MM.1S (cell line): ENCODE measurements at regions not wholly inside any gene's neighbourhood (a gene's known extent, or its start where the extent isn't known, plus 50 kb on each side); places are given as distances from the start of the nearest gene placed in this dataset.

Experiments used
- DNase-seq: peaks from one replicate; pipeline ENCODE4 v3.0.0-alpha.2; 2015
- H2AFZ ChIP-seq: fragments of 300-600 bp; sonication (generic); 2 replicates; pipeline ENCODE4 v1.6.0; 2016; ENCODE audit warnings: antibody characterized with exemption, low read length
- H3F3A ChIP-seq: fragments of 300-600 bp; sonication (generic); 2 replicates; pipeline ENCODE4 v1.6.1; 2016; ENCODE audit warnings: mild to moderate bottlenecking, antibody characterized with exemption, low read length, moderate library complexity, mixed read lengths; ENCODE audit not compliant: insufficient read depth
- H3K27ac ChIP-seq: fragments of 300-600 bp; sonication (generic); 2 replicates; pipeline ENCODE4 v1.5.1; 2016; ENCODE audit warnings: mild to moderate bottlenecking, low read length
- H3K27me3 ChIP-seq: fragments of 300-600 bp; sonication (generic); replicated peaks from 2 replicates; pipeline ENCODE4 v1.6.0; 2016; ENCODE audit warnings: low read length; ENCODE audit not compliant: insufficient read depth
- H3K36me3 ChIP-seq: fragments of 300-600 bp; sonication (generic); replicated peaks from 2 replicates; pipeline ENCODE4 v1.6.1; 2016; ENCODE audit warnings: mild to moderate bottlenecking, low read length, mixed read lengths; ENCODE audit not compliant: insufficient read depth
- H3K4me1 ChIP-seq: fragments of 300-600 bp; sonication (generic); 2 replicates; pipeline ENCODE4 v1.6.1; 2016; ENCODE audit warnings: low read length, mixed read lengths
- H3K4me2 ChIP-seq: fragments of 300-600 bp; sonication (generic); 2 replicates; pipeline ENCODE4 v1.6.0; 2016; ENCODE audit warnings: low read depth, low read length
- H3K4me3 ChIP-seq: fragments of 300-600 bp; sonication (generic); 2 replicates; pipeline ENCODE4 v1.5.1; 2016; ENCODE audit warnings: low read length, mixed read lengths
- H3K79me2 ChIP-seq: fragments of 300-600 bp; sonication (generic); 2 replicates; pipeline ENCODE4 v1.6.1; 2016; ENCODE audit warnings: mixed run types, low read length, mixed read lengths
- H3K9ac ChIP-seq: fragments of 300-600 bp; sonication (generic); 2 replicates; pipeline ENCODE4 v1.6.1; 2016; ENCODE audit warnings: low read length, mixed read lengths
- H3K9me2 ChIP-seq: fragments of 300-600 bp; sonication (generic); replicated peaks from 2 replicates; pipeline ENCODE4 v1.6.1; 2016; ENCODE audit warnings: mild to moderate bottlenecking, low read length, mixed read lengths; ENCODE audit not compliant: insufficient read depth
- H3K9me3 ChIP-seq: fragments of 300-600 bp; sonication (generic); replicated peaks from 2 replicates; pipeline ENCODE4 v1.6.1; 2016; ENCODE audit warnings: mild to moderate bottlenecking, low read length, mixed read lengths; ENCODE audit not compliant: insufficient read depth
- H4K20me1 ChIP-seq: fragments of 300-600 bp; sonication (generic); 2 replicates; pipeline ENCODE4 v1.6.1; 2016; ENCODE audit warnings: mild to moderate bottlenecking, low read length, moderate library complexity, mixed read lengths; ENCODE audit not compliant: insufficient read depth
- EZH2 ChIP-seq: fragments of 300-600 bp; sonication (generic); optimal IDR thresholded peaks from 2 replicates; pipeline ENCODE3; 2017; ENCODE audit warnings: low read depth, mild to moderate bottlenecking, antibody characterized with exemption, low read length, mixed read lengths
- EZH2phosphoT487 ChIP-seq: fragments of 300-600 bp; sonication (generic); IDR thresholded peaks from 2 replicates; pipeline ENCODE4 v1.6.1; 2018; ENCODE audit warnings: antibody characterized with exemption, low read length
- TF ChIP-seq, protein P1 (sequence below): fragments of 300-600 bp; sonication (generic); IDR thresholded peaks from 2 replicates; pipeline ENCODE4 v1.5.1; 2016; ENCODE audit warnings: antibody characterized with exemption, low read length, mixed read lengths

DNA sequence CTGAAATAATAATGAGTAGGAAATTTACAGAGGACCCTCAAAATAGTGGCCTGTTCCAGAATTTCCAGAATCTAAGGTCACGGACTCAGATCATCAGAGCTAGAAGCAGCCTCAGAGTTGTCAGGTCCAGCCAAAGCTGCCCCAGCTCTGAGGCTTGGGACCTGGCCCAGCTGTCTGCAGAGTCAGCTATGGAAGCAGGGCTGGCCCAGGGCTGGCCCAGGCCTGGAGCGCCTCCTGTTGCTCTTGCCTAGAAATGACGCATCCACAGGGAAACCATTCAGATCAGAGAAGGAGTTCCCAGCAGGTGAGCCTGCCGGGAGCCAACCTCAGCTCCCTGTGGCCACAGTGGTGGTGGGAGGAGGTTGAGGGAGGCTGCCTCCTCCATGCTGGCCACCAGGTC, 106.7 kb upstream of the ARL4C start:
- H3K9ac ChIP-seq, result no peak overlapping the region
- H3F3A ChIP-seq, result no peaks in the 10 kb centered on the region
- H3K27me3 ChIP-seq, result no peaks in the 10 kb centered on the region
- no peaks in the 10 kb centered on the region for H3K4me1 ChIP-seq
- no peak overlapping the region for H2AFZ ChIP-seq
- H4K20me1 ChIP-seq, result no peaks in the 10 kb centered on the region
- TF ChIP-seq, protein P1, sequence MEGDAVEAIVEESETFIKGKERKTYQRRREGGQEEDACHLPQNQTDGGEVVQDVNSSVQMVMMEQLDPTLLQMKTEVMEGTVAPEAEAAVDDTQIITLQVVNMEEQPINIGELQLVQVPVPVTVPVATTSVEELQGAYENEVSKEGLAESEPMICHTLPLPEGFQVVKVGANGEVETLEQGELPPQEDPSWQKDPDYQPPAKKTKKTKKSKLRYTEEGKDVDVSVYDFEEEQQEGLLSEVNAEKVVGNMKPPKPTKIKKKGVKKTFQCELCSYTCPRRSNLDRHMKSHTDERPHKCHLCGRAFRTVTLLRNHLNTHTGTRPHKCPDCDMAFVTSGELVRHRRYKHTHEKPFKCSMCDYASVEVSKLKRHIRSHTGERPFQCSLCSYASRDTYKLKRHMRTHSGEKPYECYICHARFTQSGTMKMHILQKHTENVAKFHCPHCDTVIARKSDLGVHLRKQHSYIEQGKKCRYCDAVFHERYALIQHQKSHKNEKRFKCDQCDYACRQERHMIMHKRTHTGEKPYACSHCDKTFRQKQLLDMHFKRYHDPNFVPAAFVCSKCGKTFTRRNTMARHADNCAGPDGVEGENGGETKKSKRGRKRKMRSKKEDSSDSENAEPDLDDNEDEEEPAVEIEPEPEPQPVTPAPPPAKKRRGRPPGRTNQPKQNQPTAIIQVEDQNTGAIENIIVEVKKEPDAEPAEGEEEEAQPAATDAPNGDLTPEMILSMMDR, result no peak
- TF ChIP-seq EZH2 (no peak), EZH2phosphoT487 (no peak)
- H3K79me2 ChIP-seq, result no peaks in the 10 kb centered on the region
- no peaks in the 10 kb centered on the region for H3K36me3 ChIP-seq
- no peak for DNase-seq
- H3K9me3 ChIP-seq, result no peaks in the 10 kb centered on the region
- no peaks in the 10 kb centered on the region for H3K9me2 ChIP-seq
- H3K4me2 ChIP-seq, result no peak overlapping the region
- H3K27ac ChIP-seq, result no peak overlapping the region
- no peak overlapping the region for H3K4me3 ChIP-seq

DNA sequence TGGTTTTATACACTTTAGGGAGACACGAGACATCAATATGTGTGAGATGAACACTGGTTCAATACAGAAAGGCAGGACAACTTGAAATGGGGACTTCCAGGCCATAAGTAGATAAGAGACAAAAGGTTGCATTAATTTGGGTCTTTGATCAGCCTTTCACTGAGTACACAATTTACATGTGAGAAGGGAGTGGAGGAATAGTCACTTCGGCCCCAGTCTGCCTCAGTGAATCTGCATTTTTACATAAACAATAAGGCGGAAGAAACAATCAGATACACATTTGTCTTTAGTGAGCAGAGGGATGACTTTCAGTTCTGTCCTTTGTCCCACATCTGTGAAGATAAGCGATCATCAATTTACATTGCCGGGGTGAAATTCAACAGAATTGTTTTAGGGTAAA, 104.3 kb upstream of the ARL4C start:
- Histone ChIP-seq H3K4me1 (no peaks in the 10 kb centered on the region), H4K20me1 (no peaks in the 10 kb centered on the region), H3K27me3 (no peaks in the 10 kb centered on the region), H3K36me3 (no peaks in the 10 kb centered on the region), H3K4me2 (no peak overlapping the region), H3K9me3 (no peaks in the 10 kb centered on the region), H2AFZ (no peak overlapping the region), H3K79me2 (no peaks in the 10 kb centered on the region), H3K9ac (no peak overlapping the region), H3F3A (no peaks in the 10 kb centered on the region), H3K27ac (no peak overlapping the region), H3K4me3 (no peak overlapping the region), H3K9me2 (no peaks in the 10 kb centered on the region)
- TF ChIP-seq, protein P1, result no peak
- TF ChIP-seq EZH2, result no peak
- TF ChIP-seq EZH2phosphoT487, result no peak
- no peak for DNase-seq

DNA sequence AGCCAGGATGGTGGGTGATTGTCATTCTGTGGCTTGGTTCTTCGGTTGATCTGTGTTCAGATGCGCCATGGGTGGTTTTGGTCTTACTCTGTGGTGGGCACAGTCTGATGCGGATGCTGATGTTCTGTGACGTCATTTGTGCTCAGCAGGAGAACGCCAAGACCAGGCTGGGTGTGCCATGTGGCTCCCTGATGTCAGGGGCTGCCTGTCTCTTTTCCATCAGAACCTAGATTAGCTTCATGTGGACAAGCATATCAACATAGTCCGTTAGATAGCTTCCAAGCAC, 100.6 kb upstream of the ARL4C start:
- DNase-seq, result no peak
- Histone ChIP-seq H3K79me2 (no peaks in the 10 kb centered on the region), H3K9me3 (no peaks in the 10 kb centered on the region), H2AFZ (no peak overlapping the region), H3K4me3 (no peak overlapping the region), H3K36me3 (no peaks in the 10 kb centered on the region), H3F3A (no peaks in the 10 kb centered on the region), H3K9ac (no peak overlapping the region), H4K20me1 (no peaks in the 10 kb centered on the region), H3K27ac (no peak overlapping the region), H3K4me2 (no peak overlapping the region), H3K4me1 (no peaks in the 10 kb centered on the region), H3K27me3 (no peaks in the 10 kb centered on the region), H3K9me2 (no peaks in the 10 kb centered on the region)
- TF ChIP-seq EZH2phosphoT487, result no peak
- TF ChIP-seq, protein P1, result no peak
- no peak for TF ChIP-seq EZH2
